GM21515 (cell line): ENCODE measurements at regions not wholly inside any gene's neighbourhood (a gene's known extent, or its start where the extent isn't known, plus 50 kb on each side); places are given as distances from the start of the nearest gene placed in this dataset.

Source experiments
- ATAC-seq: cut with Tn5 transposase; IDR thresholded peaks from one replicate; pipeline ENCODE4 v1.9.1; 2021; ENCODE audit not compliant: unreplicated experiment

DNA sequence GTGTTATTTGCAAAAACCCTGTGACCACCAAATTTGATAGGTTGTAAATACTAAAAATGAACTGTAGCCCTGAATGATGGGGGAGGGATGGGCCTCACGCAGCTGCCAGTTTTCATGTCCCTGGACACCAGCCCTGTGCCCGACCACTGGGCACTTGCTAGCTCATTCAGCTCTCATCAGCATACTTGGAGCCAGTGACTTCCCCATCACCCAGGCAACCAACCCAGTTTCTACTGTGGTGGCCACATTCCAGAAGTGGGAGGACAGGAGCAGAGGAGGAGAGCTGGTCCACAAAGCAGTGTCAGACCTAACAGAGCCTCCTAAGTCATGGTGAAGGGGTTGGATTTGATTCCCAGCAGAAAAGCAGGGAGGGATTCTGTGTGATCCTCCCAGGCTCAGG lies 128.2 kb downstream of the CPEB2 start:
- no peak for ATAC-seq

GRCh38 chr4:15131551-15131950 lies 129.3 kb downstream of the CPEB2 start:
- no peak for ATAC-seq

DNA sequence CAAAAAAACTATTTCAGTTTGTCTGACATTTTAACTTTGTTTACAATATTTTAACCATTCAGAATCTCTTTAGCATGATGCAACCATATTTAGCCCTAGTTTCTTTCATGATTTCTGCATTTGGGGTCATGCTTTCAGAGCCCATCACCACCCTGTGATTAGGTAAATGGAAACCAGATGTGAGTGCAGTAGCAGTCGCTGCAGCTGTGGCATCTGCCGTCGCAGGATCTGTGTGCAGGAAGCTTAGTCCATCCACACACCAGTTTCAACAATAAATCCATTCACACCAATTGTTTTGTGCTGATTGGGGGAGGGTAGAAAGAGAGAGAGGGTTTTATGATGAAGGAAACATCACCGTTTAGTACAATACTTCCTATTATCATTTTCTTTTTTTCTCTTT lies 130.5 kb downstream of the CPEB2 start:
- ATAC-seq = no peak

GRCh38 chr4:15139599-15139998 lies 137.3 kb downstream of the CPEB2 start:
- ATAC-seq = no peak

GRCh38 chr4:15142201-15142600 lies 139.9 kb downstream of the CPEB2 start:
- ATAC-seq = no peak

DNA sequence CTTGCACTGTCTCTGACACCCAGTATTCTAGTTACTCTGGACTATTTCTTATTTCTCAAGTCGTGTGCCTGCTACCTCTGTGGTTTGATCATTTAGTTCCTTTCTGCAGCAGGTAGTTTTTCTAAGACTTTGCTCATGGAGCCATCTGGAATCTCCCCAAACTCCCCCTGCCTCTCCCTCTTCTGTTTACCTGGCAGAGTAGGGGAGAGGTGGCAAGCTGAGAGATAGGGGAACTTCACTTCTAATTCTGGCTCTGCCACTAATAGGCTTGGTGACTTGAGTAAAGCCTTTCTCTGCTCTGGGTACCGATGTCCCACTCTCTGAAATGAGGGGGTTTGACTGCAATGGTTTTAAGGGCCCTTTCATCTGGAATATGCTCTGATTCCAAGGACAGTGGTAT lies 141.3 kb downstream of the CPEB2 start:
- ATAC-seq = no peak

DNA sequence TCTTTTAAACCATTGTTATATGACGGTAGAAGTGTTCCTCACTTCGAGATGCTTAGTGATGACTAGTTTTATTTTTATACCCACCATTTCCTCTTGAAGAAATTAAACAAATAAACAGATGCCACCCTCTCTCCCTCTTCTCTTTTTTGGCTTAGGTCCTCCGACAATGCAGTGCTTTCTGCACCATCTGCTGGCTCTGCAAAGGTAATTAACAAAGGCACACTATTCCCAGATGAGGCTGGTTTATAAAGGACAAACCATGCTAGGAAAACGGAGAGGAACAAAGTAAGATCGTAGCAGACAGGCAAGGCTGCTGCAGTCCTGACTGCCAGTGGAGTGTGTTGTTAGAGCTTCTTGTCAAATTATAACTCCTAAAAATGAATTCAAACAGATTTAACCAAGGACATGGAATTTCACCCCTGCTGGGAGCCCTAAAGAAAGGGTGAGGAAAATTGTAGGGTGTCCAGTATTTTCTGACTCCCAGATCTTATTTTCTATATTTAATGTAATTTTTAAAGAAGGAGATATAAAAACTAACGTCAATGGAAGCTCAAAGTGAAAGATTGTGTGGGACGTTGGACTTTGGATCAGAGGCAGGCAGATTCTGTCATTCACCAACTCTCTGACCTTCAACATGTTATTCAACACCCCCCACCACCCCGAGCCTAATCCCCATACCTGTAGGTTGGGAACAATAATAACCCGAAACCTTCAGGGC lies 142.1 kb downstream of the CPEB2 start:
- ATAC-seq = no peak

DNA sequence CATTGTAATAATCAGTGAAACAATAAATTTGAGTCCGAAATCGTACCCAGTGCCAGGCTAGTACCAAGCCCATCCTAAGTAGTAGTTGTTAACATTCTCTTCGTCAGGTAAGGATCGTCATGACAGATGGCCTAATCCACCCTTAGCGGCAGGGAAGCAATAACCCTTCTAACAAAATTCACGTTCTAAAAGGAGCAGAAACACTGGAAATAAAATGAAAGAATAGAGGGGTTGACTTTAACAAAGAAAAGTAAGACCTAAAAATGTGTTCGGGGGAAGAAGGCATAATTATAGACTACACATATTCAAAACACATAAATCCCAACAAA lies 142.7 kb downstream of the CPEB2 start:
- no peak for ATAC-seq

- no peak for ATAC-seq
These were observed 143.4 kb downstream of the CPEB2 start for GRCh38 chr4:15145709-15146108.

GRCh38 chr4:15147714-15148113 lies 145.4 kb downstream of the CPEB2 start:
- ATAC-seq = no peak

- ATAC-seq = no peak
These were observed 145.9 kb downstream of the CPEB2 start for GRCh38 chr4:15148199-15148598.

DNA sequence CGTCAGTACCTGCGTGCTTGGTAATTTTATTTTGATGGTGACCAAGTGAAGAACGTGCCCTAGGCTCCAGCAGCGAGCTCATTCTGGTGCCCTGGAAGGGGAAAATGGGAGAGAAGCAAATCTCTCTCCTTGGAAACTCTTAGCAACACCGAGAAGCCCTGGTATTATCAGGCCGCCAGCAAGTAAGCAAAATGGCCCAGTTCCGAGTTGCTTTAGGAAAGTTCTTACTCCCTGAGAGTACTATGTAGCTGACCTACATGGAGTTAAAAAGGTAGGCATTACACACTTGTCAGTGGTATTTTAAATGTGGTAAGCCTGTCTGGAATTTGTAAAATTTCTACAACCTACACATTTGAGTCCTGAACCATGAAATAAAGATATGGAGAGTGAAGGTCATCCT lies 146.4 kb downstream of the CPEB2 start:
- no peak for ATAC-seq

- ATAC-seq = peak; percentile 72
These were observed 147.1 kb downstream of the CPEB2 start for GRCh38 chr4:15149234-15149838.

- peak; percentile 81 for ATAC-seq
These were observed 147.7 kb downstream of the CPEB2 start for GRCh38 chr4:15149839-15150592.

DNA sequence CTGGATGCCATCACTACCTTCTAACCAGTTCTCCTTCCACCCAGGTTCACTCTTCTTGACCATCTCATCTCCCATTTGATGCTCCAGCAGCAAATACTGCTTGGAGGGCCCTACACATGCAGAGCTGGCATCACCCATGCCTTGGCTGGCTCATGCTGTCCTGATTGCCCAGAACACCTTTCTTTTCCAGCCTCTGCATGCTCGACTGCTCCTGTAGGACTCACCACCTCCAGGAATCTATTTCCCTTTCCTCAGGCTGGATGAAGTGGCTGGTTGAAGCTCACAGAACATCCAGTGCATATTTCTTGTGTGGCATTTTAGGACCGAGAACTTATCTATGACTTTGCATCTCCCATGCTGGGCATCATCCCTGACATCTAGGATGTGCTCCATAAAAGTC lies 148.3 kb downstream of the CPEB2 start:
- no peak for ATAC-seq

DNA sequence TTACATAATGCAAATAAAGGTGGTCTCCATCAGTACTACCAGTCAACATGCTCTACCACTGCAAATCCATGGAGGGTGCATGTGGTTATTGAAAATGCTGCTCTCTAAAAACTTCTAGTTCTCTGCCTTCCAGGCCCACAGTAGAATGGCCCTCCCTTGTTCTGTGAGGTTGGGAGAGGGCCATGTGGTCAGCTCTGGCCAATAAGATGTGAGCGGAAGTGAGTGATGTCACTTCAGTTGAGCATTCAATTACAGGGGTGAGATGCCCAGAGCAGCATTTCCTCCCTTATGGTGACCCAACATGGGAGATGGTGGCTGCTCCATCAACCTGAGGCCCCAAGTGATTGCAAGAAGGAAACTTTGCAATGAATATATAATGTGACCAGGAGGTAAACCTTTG lies 148.8 kb downstream of the CPEB2 start:
- ATAC-seq = no peak

- no peak for ATAC-seq
These were observed 151.4 kb downstream of the CPEB2 start for GRCh38 chr4:15153662-15154061.

- ATAC-seq = no peak
These were observed 156.3 kb downstream of the CPEB2 start for GRCh38 chr4:15158406-15159091.

DNA sequence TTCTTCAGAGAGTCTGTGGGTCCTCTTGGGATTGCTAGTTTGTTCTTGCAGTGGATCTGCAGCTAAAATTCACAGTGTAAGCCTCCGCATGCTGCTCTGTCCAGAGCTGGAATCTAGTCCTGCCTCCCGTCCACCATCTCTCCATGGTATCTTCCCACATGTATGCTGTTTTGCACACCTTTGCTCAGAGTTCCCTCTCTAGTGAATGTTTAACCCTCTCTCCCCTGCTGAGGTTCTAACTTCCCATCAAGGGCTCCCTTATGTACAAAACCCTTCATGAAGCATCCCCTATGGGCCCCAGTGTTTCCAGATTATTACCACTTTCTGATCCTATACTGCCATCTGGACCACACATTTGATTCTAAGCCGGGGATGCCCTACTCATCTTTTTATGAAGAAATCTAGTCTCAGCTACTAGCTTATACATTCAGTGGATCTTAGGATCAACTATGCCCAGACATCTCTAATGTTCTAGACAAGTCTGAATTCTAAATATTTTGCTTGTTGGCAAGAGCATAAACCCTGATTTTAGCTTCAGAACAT lies 157.3 kb downstream of the CPEB2 start:
- no peak for ATAC-seq

GRCh38 chr4:15161439-15161838 lies 159.2 kb downstream of the CPEB2 start:
- ATAC-seq = no peak

DNA sequence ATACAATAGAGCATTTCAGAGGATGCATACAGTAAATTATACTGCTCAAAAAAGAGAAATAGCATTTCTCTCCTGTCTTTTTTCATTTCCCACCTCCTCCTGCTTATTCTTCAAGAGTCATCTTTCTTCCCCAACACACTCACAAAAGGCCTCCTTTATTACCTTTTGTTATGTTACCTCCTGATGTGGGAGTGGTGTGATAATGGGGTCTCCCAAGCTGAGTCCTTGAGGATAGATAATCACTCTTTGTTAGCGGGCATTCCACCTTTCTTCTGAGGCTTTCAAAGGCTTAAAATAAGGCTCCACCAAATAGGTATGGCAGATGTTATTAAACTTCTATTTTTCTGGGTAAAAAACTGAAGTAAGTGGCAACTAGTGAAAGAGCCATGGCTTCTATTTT lies 159.8 kb downstream of the CPEB2 start:
- ATAC-seq = no peak
